SH-SY5Y (cell line): ENCODE measurements at regions not wholly inside any gene's neighbourhood (a gene's known extent, or its start where the extent isn't known, plus 50 kb on each side); places are given as distances from the start of the nearest gene placed in this dataset.

ENCODE experiments used
- GATA2 ChIP-seq: IDR thresholded peaks from 2 replicates; pipeline ENCODE4 v1.6.1; 2011; ENCODE audit warnings: mild to moderate bottlenecking, low read depth, low read length
- GATA3 ChIP-seq: IDR thresholded peaks from 2 replicates; pipeline ENCODE4 v1.6.1; 2011; ENCODE audit warnings: low read depth, mild to moderate bottlenecking, low read length, moderate library complexity

- TF ChIP-seq GATA3: no peak
- peak; percentile 46; the same call in 1 of the 2 replicates for TF ChIP-seq GATA2
Measured at GRCh38 chr17:74008196-74008595, 195.3 kb upstream of the RPL38 start.
